Esophagus muscularis mucosa (tissue), 4 donors: ENCODE measurements at regions not wholly inside any gene's neighbourhood (a gene's known extent, or its start where the extent isn't known, plus 50 kb on each side); places are given as distances from the start of the nearest gene placed in this dataset.

ENCODE experiments used
- DNase-seq: peaks from one replicate; pipeline ENCODE4 v3.0.0-alpha.2; 2017; ENCODE audit errors: extremely low spot score
- H3K27ac ChIP-seq, 4 donors: fragments of 200-600 bp; sonication (generic); replicated peaks in 1 of 4; 1 replicate in 3 of 4; 2 replicates in 1 of 4; pipeline ENCODE4 v1.5.1; 2016 to 2019; ENCODE audit warnings: mild to moderate bottlenecking in 1 of 4
- H3K27me3 ChIP-seq, 4 donors: fragments of 200-600 bp; sonication (generic); one replicate each; pipeline versions ENCODE4 v1.5.1 to v1.6.0; 2016 to 2019
- H3K36me3 ChIP-seq, 4 donors: fragments of 200-600 bp; sonication (generic); one replicate each; pipeline ENCODE4 v1.5.1; 2016 to 2019
- H3K4me1 ChIP-seq, 4 donors: fragments of 200-600 bp; sonication (generic); one replicate each; pipeline ENCODE4 v1.5.1; 2016 to 2019
- H3K4me3 ChIP-seq, 4 donors: fragments of 200-600 bp; sonication (generic); 1 replicate in 2 of 4; 2 replicates in 2 of 4; pipeline ENCODE4 v1.5.1; 2016 to 2019; ENCODE audit warnings: mild to moderate bottlenecking in 4 of 4, moderate library complexity in 1 of 4
- H3K9me3 ChIP-seq, 4 donors: fragments of 200-600 bp; sonication (generic); 1 replicate in 3 of 4; 2 replicates in 1 of 4; pipeline ENCODE4 v1.5.1; 2016 to 2019
- EP300 ChIP-seq: sonication (generic); formaldehyde crosslinking; IDR thresholded peaks from one replicate; pipeline ENCODE4 v1.6.1; 2017; ENCODE audit warnings: antibody characterized with exemption
- POLR2A ChIP-seq: fragments of 450-650 bp; IDR thresholded peaks from one replicate; pipeline ENCODE4 v1.6.1; 2017; ENCODE audit warnings: antibody characterized with exemption, moderate library complexity, mild to moderate bottlenecking, low read depth
- POLR2AphosphoS5 ChIP-seq, 2 donors: sonication (generic); formaldehyde crosslinking; IDR thresholded peaks; one replicate each; pipeline ENCODE4 v1.6.1; 2017; ENCODE audit warnings: antibody characterized with exemption in 2 of 2
- WGBS: methylation state at CpG from one replicate; pipeline ENCODE4 v1.1.5; 2018; 5-methylcytosine and 5-hydroxymethylcytosine counted together
- intact Hi-C: fragments of 100-400 bp; cut with DNase I; formaldehyde crosslinking; loops from one replicate; pipeline ENCODE4 v1.15.1; 2023
- TF ChIP-seq, protein P1 (sequence below), 3 experiments: fragments of 200-600 bp in 2 of 3; fragments of 450-650 bp in 1 of 3; sonication (generic) in 2 of 3; IDR thresholded peaks; one replicate each; pipeline ENCODE4 v1.5.1; 2017 to 2019; ENCODE audit warnings: antibody characterized with exemption in 3 of 3, mild to moderate bottlenecking in 2 of 3, moderate library complexity in 1 of 3

DNA sequence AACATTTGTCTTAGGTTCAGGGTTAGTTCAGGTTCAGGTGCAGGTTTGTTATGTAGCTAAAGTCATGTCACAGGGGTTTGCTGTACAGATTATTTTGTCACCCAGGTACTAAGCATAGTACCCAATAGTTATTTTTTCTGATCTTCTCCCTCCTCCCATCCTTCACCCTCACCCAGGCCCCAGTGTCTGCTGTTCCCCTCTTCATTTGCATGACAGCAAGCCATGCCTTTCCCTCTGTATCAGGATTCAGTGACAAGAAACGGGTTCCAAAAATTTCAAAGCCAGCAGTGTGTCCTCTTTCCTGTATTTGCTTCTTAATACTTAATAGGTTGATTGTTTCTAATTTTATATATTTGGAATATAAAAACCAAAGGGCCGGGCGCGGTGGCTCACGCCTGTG is 330.8 kb upstream of the SGCD start:
- 83% methylated on average over 5 of the region's 5 CpGs for WGBS
- Histone ChIP-seq H3K27ac (no peak overlapping the region), H3K4me1 (no peaks in the 10 kb centered on the region), H3K36me3 (no peaks in the 10 kb centered on the region), H3K4me3 (no peak overlapping the region), H3K27me3 (no peaks in the 10 kb centered on the region), H3K9me3 (no peaks in the 10 kb centered on the region)
- TF ChIP-seq POLR2A, result no peak
- no peak for TF ChIP-seq EP300
- TF ChIP-seq, protein P1, sequence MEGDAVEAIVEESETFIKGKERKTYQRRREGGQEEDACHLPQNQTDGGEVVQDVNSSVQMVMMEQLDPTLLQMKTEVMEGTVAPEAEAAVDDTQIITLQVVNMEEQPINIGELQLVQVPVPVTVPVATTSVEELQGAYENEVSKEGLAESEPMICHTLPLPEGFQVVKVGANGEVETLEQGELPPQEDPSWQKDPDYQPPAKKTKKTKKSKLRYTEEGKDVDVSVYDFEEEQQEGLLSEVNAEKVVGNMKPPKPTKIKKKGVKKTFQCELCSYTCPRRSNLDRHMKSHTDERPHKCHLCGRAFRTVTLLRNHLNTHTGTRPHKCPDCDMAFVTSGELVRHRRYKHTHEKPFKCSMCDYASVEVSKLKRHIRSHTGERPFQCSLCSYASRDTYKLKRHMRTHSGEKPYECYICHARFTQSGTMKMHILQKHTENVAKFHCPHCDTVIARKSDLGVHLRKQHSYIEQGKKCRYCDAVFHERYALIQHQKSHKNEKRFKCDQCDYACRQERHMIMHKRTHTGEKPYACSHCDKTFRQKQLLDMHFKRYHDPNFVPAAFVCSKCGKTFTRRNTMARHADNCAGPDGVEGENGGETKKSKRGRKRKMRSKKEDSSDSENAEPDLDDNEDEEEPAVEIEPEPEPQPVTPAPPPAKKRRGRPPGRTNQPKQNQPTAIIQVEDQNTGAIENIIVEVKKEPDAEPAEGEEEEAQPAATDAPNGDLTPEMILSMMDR (IDR thresholded peaks at IDR 0.05), result no peak
- no peak for TF ChIP-seq POLR2AphosphoS5 (IDR thresholded peaks at IDR 0.05)
- intact Hi-C loops, result no loop called here
- DNase-seq, result no peak

DNA sequence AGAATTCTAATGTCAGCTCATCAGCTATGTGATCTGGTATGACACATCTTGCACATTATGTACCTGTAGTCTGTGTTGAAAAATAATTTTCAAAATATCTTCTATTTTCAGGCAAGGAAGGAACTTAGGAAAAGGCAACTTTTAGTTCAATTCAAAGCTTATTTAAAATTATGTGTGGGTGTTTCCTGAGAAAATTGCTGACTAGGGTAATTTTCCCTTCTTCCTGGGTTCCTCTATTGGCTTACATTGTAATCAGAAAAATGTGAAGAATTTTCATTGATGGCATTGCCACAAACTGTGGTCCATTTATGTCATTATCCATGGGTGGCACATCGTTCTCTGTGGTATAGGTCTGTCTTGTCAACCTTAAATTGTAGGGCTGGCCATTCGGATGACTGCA is 328.7 kb upstream of the SGCD start:
- WGBS, result 93% methylated on average over 2 of the region's 2 CpGs
- intact Hi-C loops, result no loop called here

DNA sequence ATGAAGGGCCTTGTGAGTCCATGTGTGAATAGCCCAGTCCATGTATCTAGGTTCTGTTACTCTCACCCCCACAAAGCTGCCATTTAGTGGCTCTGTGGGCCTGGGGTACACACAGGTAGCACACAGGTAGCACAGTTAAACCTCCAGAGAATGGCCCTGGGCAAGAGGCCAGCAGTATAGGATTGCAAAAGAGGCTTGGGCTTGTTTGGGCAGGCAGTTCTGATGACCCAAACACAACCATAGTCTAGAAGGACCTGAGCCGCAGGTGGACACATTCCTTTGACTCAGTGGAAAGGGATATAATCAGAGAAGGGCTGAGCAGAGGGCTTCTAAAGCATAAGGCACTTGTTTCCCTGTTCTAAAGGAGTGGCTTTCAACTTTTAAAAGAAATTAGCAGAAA is 326.8 kb upstream of the SGCD start:
- TF ChIP-seq POLR2AphosphoS5 (IDR thresholded peaks at IDR 0.05) (no peak), EP300 (no peak), POLR2A (no peak)
- TF ChIP-seq, protein P1 (IDR thresholded peaks at IDR 0.05), result no peak
- no peaks in the 10 kb centered on the region for H3K27me3 ChIP-seq
- no peaks in the 10 kb centered on the region for H3K9me3 ChIP-seq
- 100% methylated on average over 1 of the region's 1 CpG for WGBS
- intact Hi-C loops, result no loop called here
- no peaks in the 10 kb centered on the region for H3K4me1 ChIP-seq
- no peaks in the 10 kb centered on the region for H3K36me3 ChIP-seq
- H3K27ac ChIP-seq, result no peak overlapping the region
- DNase-seq, result no peak
- H3K4me3 ChIP-seq, result no peak overlapping the region

More for the DNA sequence above, 328.7 kb upstream of the SGCD start:
- no peak for DNase-seq
- H3K36me3 ChIP-seq, result no peaks in the 10 kb centered on the region
- H3K4me1 ChIP-seq, result no peaks in the 10 kb centered on the region
- no peaks in the 10 kb centered on the region for H3K9me3 ChIP-seq
- H3K4me3 ChIP-seq, result no peak overlapping the region
- no peaks in the 10 kb centered on the region for H3K27me3 ChIP-seq
- no peak overlapping the region for H3K27ac ChIP-seq
- TF ChIP-seq, protein P1 (IDR thresholded peaks at IDR 0.05), result no peak
- TF ChIP-seq EP300, result no peak
- no peak for TF ChIP-seq POLR2AphosphoS5 (IDR thresholded peaks at IDR 0.05)
- TF ChIP-seq POLR2A, result no peak

DNA sequence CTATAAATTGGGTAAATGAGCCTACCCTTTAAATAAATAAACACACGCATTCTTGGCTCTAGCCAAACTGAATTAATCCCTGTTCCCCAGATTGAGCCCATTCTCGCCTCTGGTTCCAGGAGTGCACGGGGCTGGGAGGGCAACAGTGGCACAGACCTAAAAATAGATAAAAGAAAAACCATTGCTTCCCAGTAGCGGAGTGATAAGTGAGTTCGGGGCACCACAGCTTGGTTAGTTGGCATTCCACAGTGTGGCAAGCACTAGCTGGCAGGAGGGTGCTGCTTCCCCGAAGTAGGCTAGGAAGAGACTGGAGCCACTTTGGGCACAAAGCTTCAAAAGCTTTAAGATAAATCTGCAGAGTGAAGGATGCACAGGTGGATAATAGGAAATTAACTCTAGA is 322.2 kb upstream of the SGCD start:
- no peaks in the 10 kb centered on the region for H3K27me3 ChIP-seq
- no peak overlapping the region for H3K27ac ChIP-seq
- H3K4me3 ChIP-seq, result no peak overlapping the region
- WGBS, result 66% methylated on average over 6 of the region's 6 CpGs
- intact Hi-C loops, result no loop called here
- peak; percentile 79 for DNase-seq
- no peaks in the 10 kb centered on the region for H3K36me3 ChIP-seq
- no peaks in the 10 kb centered on the region for H3K9me3 ChIP-seq
- H3K4me1 ChIP-seq, result no peaks in the 10 kb centered on the region
- TF ChIP-seq POLR2AphosphoS5 (IDR thresholded peaks at IDR 0.05) (no peak), POLR2A (no peak), EP300 (no peak)
- TF ChIP-seq, protein P1 (IDR thresholded peaks at IDR 0.05), result no peak

DNA sequence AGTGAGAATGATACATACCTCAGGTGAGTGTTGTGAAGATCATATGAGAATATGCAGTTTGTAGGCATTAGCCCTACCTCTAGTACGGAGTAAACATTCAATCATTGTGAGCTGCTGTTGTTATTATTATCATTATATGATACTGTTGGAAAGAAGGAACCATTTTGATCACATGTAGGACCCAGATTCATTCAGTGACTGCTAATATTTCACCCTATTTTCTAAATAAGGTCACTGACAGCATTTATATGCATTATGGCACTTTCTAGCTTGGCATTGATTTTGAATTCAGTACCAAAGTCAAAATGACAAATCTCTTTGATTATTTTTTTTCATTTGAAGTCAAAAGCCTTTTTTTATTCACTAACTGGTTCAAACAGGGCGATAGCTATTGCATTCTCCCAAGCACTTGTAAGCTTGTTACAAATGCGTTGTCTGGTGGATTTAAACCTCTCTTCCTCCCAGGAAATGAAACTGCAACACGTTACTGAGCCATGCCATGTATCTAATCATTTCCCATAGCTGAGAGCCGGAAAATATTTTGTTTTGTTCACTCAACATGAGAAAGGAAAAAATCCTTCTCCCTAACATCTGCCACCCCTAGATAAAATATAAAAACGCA is 320.8 kb upstream of the SGCD start:
- TF ChIP-seq, protein P1 (IDR thresholded peaks at IDR 0.05), result no peak
- no peak for TF ChIP-seq EP300
- TF ChIP-seq POLR2AphosphoS5 (IDR thresholded peaks at IDR 0.05), result no peak
- TF ChIP-seq POLR2A, result no peak
- Histone ChIP-seq H3K27me3 (no peaks in the 10 kb centered on the region), H3K36me3 (no peaks in the 10 kb centered on the region), H3K4me3 (no peak overlapping the region), H3K9me3 (no peaks in the 10 kb centered on the region), H3K27ac (no peak overlapping the region), H3K4me1 (no peaks in the 10 kb centered on the region)
- DNase-seq, result no peak
- 79% methylated on average over 6 of the region's 6 CpGs for WGBS
- intact Hi-C loops, result no loop called here
